Progenitor cell of endocrine pancreas (in vitro differentiated cells): ENCODE measurements at regions not wholly inside any gene's neighbourhood (a gene's known extent, or its start where the extent isn't known, plus 50 kb on each side); places are given as distances from the start of the nearest gene placed in this dataset.
"Not testable (repeated sequence)": the region's sequence is repeated elsewhere in the genome, so short reads cannot be mapped to it uniquely, and the experiment has no call there.

Source experiments
- DNase-seq: peaks from one replicate; pipeline ENCODE4 v3.0.0; 2021; ENCODE audit warnings: low spot score; ENCODE audit not compliant: unreplicated experiment
- H3K27ac Mint-ChIP-seq: 2 replicates; pipeline ENCODE4 v1.8.0; 2021; ENCODE audit warnings: mild to moderate bottlenecking, moderate library complexity, mixed read lengths
- H3K27me3 Mint-ChIP-seq: 2 replicates; pipeline ENCODE4 v1.8.0; 2021; ENCODE audit warnings: mixed read lengths
- H3K36me3 Mint-ChIP-seq: 2 replicates; pipeline ENCODE4 v1.8.0; 2022; ENCODE audit warnings: mixed read lengths; ENCODE audit not compliant: insufficient read depth
- H3K4me1 Mint-ChIP-seq: 2 replicates; pipeline ENCODE4 v1.8.0; 2021; ENCODE audit warnings: low read depth, mixed read lengths
- H3K4me3 Mint-ChIP-seq: 2 replicates; pipeline ENCODE4 v1.8.0; 2021; ENCODE audit warnings: low read depth, mild to moderate bottlenecking, moderate library complexity, mixed read lengths
- H3K9me3 Mint-ChIP-seq: 2 replicates; pipeline ENCODE4 v1.8.0; 2021; ENCODE audit warnings: low read depth, mixed read lengths
- TF ChIP-seq, protein P1 (sequence below): fragments of 200-600 bp; sonication (generic); IDR thresholded peaks from one replicate; pipeline ENCODE4 v1.5.0; 2021; ENCODE audit warnings: antibody characterized with exemption, mild to moderate bottlenecking; ENCODE audit not compliant: unreplicated experiment

DNA sequence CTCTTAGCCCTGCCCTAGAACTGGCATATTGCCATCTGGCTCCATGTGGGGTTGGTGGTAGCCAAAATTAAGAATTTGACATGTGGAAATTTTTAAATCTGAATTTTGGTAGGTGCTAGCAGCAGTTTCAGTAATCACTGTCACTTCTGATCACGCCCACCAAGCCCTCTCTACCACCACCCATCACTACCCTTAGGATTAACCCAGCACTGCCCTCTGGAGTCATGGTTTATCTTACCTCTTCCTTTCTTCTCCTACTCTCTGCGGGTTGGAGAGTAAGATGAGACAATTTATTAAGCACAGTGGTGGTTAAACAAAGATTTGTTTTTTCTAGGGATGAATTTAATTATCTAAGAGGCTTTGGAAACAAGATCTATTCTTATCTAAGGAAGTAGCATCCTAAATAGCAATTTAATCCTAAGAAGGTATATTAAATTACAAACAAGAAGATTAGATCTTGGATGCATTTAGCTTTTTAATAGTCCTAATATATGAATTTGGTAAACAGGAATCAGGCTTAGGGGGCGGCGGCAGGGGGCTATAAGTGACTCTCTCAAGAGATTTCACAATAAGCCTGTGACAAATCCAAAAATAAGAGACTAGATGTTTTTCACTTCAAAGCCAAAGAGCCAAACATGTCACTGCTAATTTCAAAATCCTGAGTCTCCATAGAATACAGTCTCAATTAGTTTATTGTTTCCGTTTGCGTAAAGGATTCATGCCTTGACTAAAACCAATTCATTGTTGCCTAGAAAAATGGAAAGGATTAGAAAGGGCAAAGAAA lies 498.4 kb upstream of the UBE2E2 start:
- Mint-ChIP-seq H3K27ac (no peak overlapping the region), H3K4me1 (no peaks in the 10 kb centered on the region), H3K4me3 (no peak overlapping the region), H3K27me3 (no peaks in the 10 kb centered on the region), H3K9me3 (peaks cover 16% of the 10 kb centered on the region), H3K36me3 (no peaks in the 10 kb centered on the region)
- TF ChIP-seq, protein P1, sequence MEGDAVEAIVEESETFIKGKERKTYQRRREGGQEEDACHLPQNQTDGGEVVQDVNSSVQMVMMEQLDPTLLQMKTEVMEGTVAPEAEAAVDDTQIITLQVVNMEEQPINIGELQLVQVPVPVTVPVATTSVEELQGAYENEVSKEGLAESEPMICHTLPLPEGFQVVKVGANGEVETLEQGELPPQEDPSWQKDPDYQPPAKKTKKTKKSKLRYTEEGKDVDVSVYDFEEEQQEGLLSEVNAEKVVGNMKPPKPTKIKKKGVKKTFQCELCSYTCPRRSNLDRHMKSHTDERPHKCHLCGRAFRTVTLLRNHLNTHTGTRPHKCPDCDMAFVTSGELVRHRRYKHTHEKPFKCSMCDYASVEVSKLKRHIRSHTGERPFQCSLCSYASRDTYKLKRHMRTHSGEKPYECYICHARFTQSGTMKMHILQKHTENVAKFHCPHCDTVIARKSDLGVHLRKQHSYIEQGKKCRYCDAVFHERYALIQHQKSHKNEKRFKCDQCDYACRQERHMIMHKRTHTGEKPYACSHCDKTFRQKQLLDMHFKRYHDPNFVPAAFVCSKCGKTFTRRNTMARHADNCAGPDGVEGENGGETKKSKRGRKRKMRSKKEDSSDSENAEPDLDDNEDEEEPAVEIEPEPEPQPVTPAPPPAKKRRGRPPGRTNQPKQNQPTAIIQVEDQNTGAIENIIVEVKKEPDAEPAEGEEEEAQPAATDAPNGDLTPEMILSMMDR: no peak
- DNase-seq: no peak

DNA sequence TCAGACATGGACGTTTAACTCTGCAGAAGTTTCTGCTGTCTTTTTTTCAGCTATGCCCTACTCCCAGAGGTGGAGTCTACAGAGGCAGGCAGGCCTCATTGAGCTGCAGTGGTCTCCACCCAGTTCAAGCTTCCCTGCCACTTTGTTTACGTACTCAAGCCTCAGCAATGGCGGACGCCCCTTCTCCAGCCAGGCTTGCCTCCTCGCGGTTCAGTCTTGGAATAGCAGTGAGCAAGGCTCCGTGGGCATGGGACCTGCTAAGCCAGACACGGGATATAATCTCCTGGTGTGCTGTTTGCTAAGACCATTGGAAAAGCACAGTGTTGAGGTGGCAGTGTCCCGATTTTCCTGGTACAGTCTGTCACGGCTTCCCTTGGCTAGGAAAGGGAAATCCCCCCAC lies 496.2 kb upstream of the UBE2E2 start:
- not testable (repeated sequence) for H3K4me1 Mint-ChIP-seq, H3K27me3 Mint-ChIP-seq, DNase-seq, H3K4me3 Mint-ChIP-seq, H3K36me3 Mint-ChIP-seq, H3K27ac Mint-ChIP-seq
- H3K9me3 Mint-ChIP-seq: peaks cover 29% of the 10 kb centered on the region

DNA sequence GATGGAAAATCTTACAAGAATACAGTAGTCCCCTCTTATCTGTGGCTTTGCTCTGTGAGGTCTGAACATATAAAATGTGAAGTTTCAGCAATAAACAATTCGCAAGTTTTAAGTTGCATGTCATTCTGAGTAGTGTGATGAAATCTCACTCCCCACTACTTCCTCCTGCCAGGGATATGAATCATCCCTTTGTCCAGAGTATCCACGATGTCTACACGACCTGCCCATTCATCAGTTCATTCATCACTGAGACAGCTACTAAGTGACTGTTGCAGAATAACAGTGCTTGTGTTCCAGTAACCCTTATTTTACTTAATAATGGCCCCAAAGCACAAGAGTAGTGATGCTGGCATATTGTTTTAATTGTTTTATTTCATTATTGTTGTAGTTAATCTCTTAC lies 489.2 kb upstream of the UBE2E2 start:
- TF ChIP-seq, protein P1: no peak
- Mint-ChIP-seq H3K27ac (peak overlapping the region; percentile 27), H3K4me1 (no peaks in the 10 kb centered on the region), H3K9me3 (peaks cover 22% of the 10 kb centered on the region), H3K4me3 (no peak overlapping the region), H3K36me3 (no peaks in the 10 kb centered on the region), H3K27me3 (no peaks in the 10 kb centered on the region)
- no peak for DNase-seq

DNA sequence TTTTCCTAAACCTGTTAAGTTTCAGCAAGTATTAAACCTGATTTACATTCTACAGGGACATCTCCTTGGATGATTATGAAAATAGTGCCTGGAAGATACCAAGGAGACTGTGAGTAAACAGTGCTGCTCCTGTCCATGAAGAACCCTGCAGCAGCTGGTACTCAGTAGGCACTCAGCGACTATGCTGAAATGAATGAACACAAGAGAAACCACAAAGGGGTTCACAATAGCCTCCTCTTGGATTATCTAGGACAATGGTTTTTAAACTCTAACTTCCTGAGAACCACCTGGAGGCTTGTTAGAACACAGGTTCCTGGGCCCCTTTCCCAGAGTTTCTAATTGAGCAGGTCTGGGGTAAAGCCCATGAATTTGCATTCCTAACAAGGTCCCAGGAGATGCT lies 488.4 kb upstream of the UBE2E2 start:
- no peaks in the 10 kb centered on the region for H3K4me1 Mint-ChIP-seq
- H3K27ac Mint-ChIP-seq: no peak overlapping the region
- H3K36me3 Mint-ChIP-seq: no peaks in the 10 kb centered on the region
- no peaks in the 10 kb centered on the region for H3K27me3 Mint-ChIP-seq
- TF ChIP-seq, protein P1: no peak
- no peak for DNase-seq
- H3K9me3 Mint-ChIP-seq: peaks cover 16% of the 10 kb centered on the region
- no peak overlapping the region for H3K4me3 Mint-ChIP-seq

DNA sequence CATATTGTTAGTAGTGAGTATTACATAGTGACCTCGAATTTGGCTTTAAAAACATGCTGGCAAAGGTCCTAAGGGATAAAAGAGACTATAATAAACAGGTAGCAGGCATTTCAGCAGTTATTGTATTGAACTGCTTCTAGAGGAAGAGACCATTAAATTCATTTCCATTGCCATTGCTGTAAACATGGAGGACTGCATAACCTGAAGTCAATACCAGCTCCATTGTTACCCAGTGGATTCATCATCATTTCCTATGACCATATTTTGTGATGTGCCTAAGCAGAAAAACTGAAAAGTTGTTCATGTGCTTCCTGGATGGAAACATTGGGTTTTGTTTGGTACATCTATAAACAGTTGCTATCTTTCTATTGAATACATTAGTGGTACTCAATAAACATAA lies 482.5 kb upstream of the UBE2E2 start:
- H3K9me3 Mint-ChIP-seq: no peaks in the 10 kb centered on the region

More for the DNA sequence above, 482.5 kb upstream of the UBE2E2 start:
- Mint-ChIP-seq H3K27ac (no peak overlapping the region), H3K4me3 (no peak overlapping the region), H3K27me3 (no peaks in the 10 kb centered on the region), H3K36me3 (no peaks in the 10 kb centered on the region), H3K4me1 (no peaks in the 10 kb centered on the region)
- DNase-seq: no peak
- TF ChIP-seq, protein P1: no peak
